Transverse colon (tissue), 4 donors: ENCODE measurements at regions not wholly inside any gene's neighbourhood (a gene's known extent, or its start where the extent isn't known, plus 50 kb on each side); places are given as distances from the start of the nearest gene placed in this dataset.

Experiments used
- DNase-seq: peaks from one replicate; pipeline ENCODE4 v3.0.0-alpha.2; 2019
- H3K27ac ChIP-seq, 4 donors: fragments of 200-600 bp; sonication (generic); 2 replicates each; pipeline ENCODE4 v1.5.1; 2016 to 2018; ENCODE audit warnings: inconsistent platforms in 4 of 4
- H3K27me3 ChIP-seq: fragments of 200-600 bp; sonication (generic); 2 replicates; pipeline ENCODE4 v1.5.1; 2017; ENCODE audit warnings: inconsistent platforms
- H3K36me3 ChIP-seq, 4 donors: fragments of 200-600 bp; sonication (generic); 2 replicates each; pipeline ENCODE4 v1.5.1; 2017 to 2019; ENCODE audit warnings: inconsistent platforms in 4 of 4
- H3K4me1 ChIP-seq, 4 donors: fragments of 200-600 bp; sonication (generic); 2 replicates each; pipeline ENCODE4 v1.5.1; 2017 to 2020; ENCODE audit warnings: inconsistent platforms in 4 of 4
- H3K4me3 ChIP-seq, 4 donors: fragments of 200-600 bp; sonication (generic); 1 replicate in 1 of 4; 2 replicates in 3 of 4; pipeline versions ENCODE4 v1.5.1 to v1.6.1; 2017 to 2019; ENCODE audit warnings: inconsistent platforms in 4 of 4
- H3K9me3 ChIP-seq, 2 donors: fragments of 200-600 bp; sonication (generic); 2 replicates each; pipeline ENCODE4 v1.5.1; 2017 to 2019; ENCODE audit warnings: inconsistent platforms in 2 of 2
- CTCF ChIP-seq, 5 experiments: fragments of 200-600 bp in 3 of 5; fragments of 450-650 bp in 2 of 5; sonication (generic) in 3 of 5; IDR thresholded peaks; 1 replicate in 2 of 5; 2 replicates in 3 of 5; pipeline ENCODE4 v1.5.1; 2016 to 2017; ENCODE audit warnings: antibody characterized with exemption in 5 of 5, inconsistent platforms in 3 of 5, mild to moderate bottlenecking in 2 of 5, moderate library complexity in 1 of 5
- EP300 ChIP-seq: sonication (generic); formaldehyde crosslinking; IDR thresholded peaks from one replicate; pipeline ENCODE4 v1.6.1; 2017; ENCODE audit warnings: antibody characterized with exemption, low read depth
- POLR2A ChIP-seq: fragments of 450-650 bp; IDR thresholded peaks from one replicate; pipeline ENCODE4 v1.6.1; 2016; ENCODE audit warnings: antibody characterized with exemption, mild to moderate bottlenecking, moderate library complexity
- POLR2AphosphoS5 ChIP-seq, 3 donors: sonication (generic); formaldehyde crosslinking; IDR thresholded peaks; one replicate each; pipeline ENCODE4 v1.6.1; 2016; ENCODE audit warnings: antibody characterized with exemption in 3 of 3
- WGBS, 2 donors: methylation state at CpG; one replicate each; pipeline ENCODE4 v1.1.5; 2018; ENCODE audit warnings: low coverage in 1 of 2; 5-methylcytosine and 5-hydroxymethylcytosine counted together
- in situ Hi-C, 4 donors: fragments of 200-750 bp; cut with MboI; loops; one replicate each; pipeline versions ENCODE4 v1.15.0 to v1.15.1; 2017; ENCODE audit warnings: low sequenced_read_pairs in 3 of 4, low pct_ligation_motif_present in 1 of 4, low pct_unique_long_range_greater_than_20kb in 1 of 4
- intact Hi-C: fragments of 100-400 bp; cut with DNase I; formaldehyde crosslinking; loops from one replicate; pipeline ENCODE4 v1.15.1; 2023; ENCODE audit warnings: low total_unique reads

GRCh38 chr6:139939189-139939979, 564.9 kb upstream of the CITED2 start:
- intact Hi-C loops (no loop called here), in situ Hi-C loops (no loop called here)
- no peak for DNase-seq
- Histone ChIP-seq H3K4me3 (no peak overlapping the region), H3K36me3 (no peaks in the 10 kb centered on the region), H3K4me1 (peaks cover 0 to 11% (median 2%) of the 10 kb centered on the region in 4 donors), H3K27me3 (no peaks in the 10 kb centered on the region), H3K27ac (no peak overlapping the region), H3K9me3 (no peaks in the 10 kb centered on the region)
- WGBS, 2 donors: 81 to 89% methylated on average over 2 of the region's 2 CpGs
- TF ChIP-seq CTCF (IDR thresholded peaks at IDR 0.05): no peak
- TF ChIP-seq POLR2AphosphoS5 (IDR thresholded peaks at IDR 0.05): no peak
- TF ChIP-seq EP300: no peak
- TF ChIP-seq POLR2A: no peak

GRCh38 chr6:139932671-139933070, 558.2 kb upstream of the CITED2 start:
- DNase-seq: no peak
- Histone ChIP-seq H3K4me3 (no peak overlapping the region), H3K27ac (no peak overlapping the region), H3K36me3 (no peaks in the 10 kb centered on the region), H3K27me3 (no peaks in the 10 kb centered on the region), H3K9me3 (no peaks in the 10 kb centered on the region), H3K4me1 (no peaks in the 10 kb centered on the region)
- in situ Hi-C loops (no loop called here), intact Hi-C loops (no loop called here)
- WGBS, 2 donors: 87 to 88% methylated on average over 3 of the region's 3 CpGs
- no peak for TF ChIP-seq POLR2A

GRCh38 chr6:139931747-139932146, 557.3 kb upstream of the CITED2 start:
- 65 to 88% methylated on average over 2 of the region's 2 CpGs for WGBS, 2 donors

GRCh38 chr6:139927742-139928305, 553.4 kb upstream of the CITED2 start:
- no peaks in the 10 kb centered on the region for H3K9me3 ChIP-seq
- 78 to 90% methylated on average over 1 of the region's 1 CpG for WGBS, 2 donors
- in situ Hi-C loops (no loop called here), intact Hi-C loops (no loop called here)
- H3K4me1 ChIP-seq: peaks cover 3 to 9% (median 6%) of the 10 kb centered on the region in 4 donors
- H3K4me3 ChIP-seq: no peak overlapping the region
- no peak for DNase-seq
- H3K27ac ChIP-seq: no peak overlapping the region
- H3K36me3 ChIP-seq: no peaks in the 10 kb centered on the region
- no peak for TF ChIP-seq EP300
- TF ChIP-seq POLR2A: no peak
- TF ChIP-seq POLR2AphosphoS5 (IDR thresholded peaks at IDR 0.05): no peak
- no peak for TF ChIP-seq CTCF (IDR thresholded peaks at IDR 0.05)
- H3K27me3 ChIP-seq: no peaks in the 10 kb centered on the region

More at GRCh38 chr6:139931747-139932146, 557.3 kb upstream of the CITED2 start:
- intact Hi-C loops (no loop called here), in situ Hi-C loops (no loop called here)
- Histone ChIP-seq H3K27me3 (no peaks in the 10 kb centered on the region), H3K27ac (no peak overlapping the region), H3K9me3 (no peaks in the 10 kb centered on the region), H3K36me3 (no peaks in the 10 kb centered on the region), H3K4me1 (peaks cover 0 to 6% (median 2%) of the 10 kb centered on the region in 4 donors), H3K4me3 (no peak overlapping the region)
- TF ChIP-seq EP300 (no peak), POLR2A (no peak), POLR2AphosphoS5 (IDR thresholded peaks at IDR 0.05) (no peak), CTCF (IDR thresholded peaks at IDR 0.05) (no peak)
- no peak for DNase-seq
